Mesendoderm (in vitro differentiated cells): ENCODE measurements at regions not wholly inside any gene's neighbourhood (a gene's known extent, or its start where the extent isn't known, plus 50 kb on each side); places are given as distances from the start of the nearest gene placed in this dataset.
A peak's percentile ranks its signal among the peaks of the same experiment; 100 is the strongest.

Source experiments
- DNase-seq: peaks from one replicate; pipeline ENCODE4 v3.0.0; 2013
- H2AK5ac ChIP-seq: 2 replicates; pipeline ENCODE4 v1.6.1; 2013; ENCODE audit warnings: low read length, inconsistent platforms
- H2BK120ac ChIP-seq: 2 replicates; pipeline ENCODE4 v1.6.1; 2013; ENCODE audit warnings: low read depth, mild to moderate bottlenecking, low read length, moderate library complexity, mixed read lengths
- H2BK15ac ChIP-seq: replicated peaks from 2 replicates; pipeline ENCODE4 v1.6.1; 2013; ENCODE audit warnings: low read depth, mild to moderate bottlenecking, moderate library complexity
- H2BK5ac ChIP-seq: 2 replicates; pipeline ENCODE4 v1.6.1; 2013; ENCODE audit warnings: low read length, inconsistent platforms
- H3K18ac ChIP-seq: 2 replicates; pipeline ENCODE4 v1.6.1; 2013; ENCODE audit warnings: mild to moderate bottlenecking, low read length, mixed read lengths
- H3K23ac ChIP-seq: one replicate; pipeline ENCODE4 v1.6.1; 2013; ENCODE audit warnings: low read length
- H3K27ac ChIP-seq: 2 replicates; pipeline ENCODE4 v1.5.1; 2013; ENCODE audit warnings: low read depth, mild to moderate bottlenecking, inconsistent platforms, low read length, moderate library complexity
- H3K27me3 ChIP-seq: 2 replicates; pipeline ENCODE4 v1.6.1; 2013; ENCODE audit warnings: low read length, control low read depth, mild to moderate bottlenecking, inconsistent platforms; ENCODE audit not compliant: insufficient read depth, poor library complexity
- H3K36me3 ChIP-seq: 2 replicates; pipeline ENCODE4 v1.6.1; 2013; ENCODE audit warnings: low read length, inconsistent platforms; ENCODE audit not compliant: control insufficient read depth, insufficient read depth
- H3K4ac ChIP-seq: one replicate; pipeline ENCODE4 v1.6.1; 2013; ENCODE audit warnings: low read depth, mild to moderate bottlenecking, low read length, moderate library complexity
- H3K4me1 ChIP-seq: 2 replicates; pipeline ENCODE4 v1.6.1; 2013; ENCODE audit warnings: low read depth, low read length, inconsistent platforms; ENCODE audit not compliant: control insufficient read depth
- H3K4me2 ChIP-seq: 2 replicates; pipeline ENCODE4 v1.6.1; 2013; ENCODE audit warnings: low read length
- H3K4me3 ChIP-seq: 2 replicates; pipeline ENCODE4 v1.5.1; 2013; ENCODE audit warnings: mild to moderate bottlenecking, low read length
- H3K56ac ChIP-seq: one replicate; pipeline ENCODE4 v1.6.1; 2013; ENCODE audit warnings: low read length
- H3K79me1 ChIP-seq: 2 replicates; pipeline ENCODE4 v1.6.1; 2013; ENCODE audit warnings: low read length, inconsistent platforms
- H3K79me2 ChIP-seq: 2 replicates; pipeline ENCODE4 v1.6.1; 2013; ENCODE audit warnings: mild to moderate bottlenecking, low read length; ENCODE audit not compliant: control insufficient read depth, insufficient read depth
- H3K9ac ChIP-seq: 2 replicates; pipeline ENCODE4 v1.6.1; 2013; ENCODE audit warnings: low read length, inconsistent platforms
- H4K5ac ChIP-seq: one replicate; pipeline ENCODE4 v1.6.1; 2013; ENCODE audit warnings: low read length
- H4K8ac ChIP-seq: one replicate; pipeline ENCODE4 v1.6.1; 2013; ENCODE audit warnings: low read depth, mild to moderate bottlenecking, control low read depth, low read length, moderate library complexity
- WGBS: extraction: QIAGEN DNeasy Blood & Tissue Kit; methylation state at CpG from one replicate; pipeline ENCODE4 v1.1.7; 2013; ENCODE audit warnings: low lambda C conversion rate, missing lambda C conversion rate; ENCODE audit not compliant: insufficient coverage; ENCODE audit errors: extremely low coverage; 5-methylcytosine and 5-hydroxymethylcytosine counted together

DNA sequence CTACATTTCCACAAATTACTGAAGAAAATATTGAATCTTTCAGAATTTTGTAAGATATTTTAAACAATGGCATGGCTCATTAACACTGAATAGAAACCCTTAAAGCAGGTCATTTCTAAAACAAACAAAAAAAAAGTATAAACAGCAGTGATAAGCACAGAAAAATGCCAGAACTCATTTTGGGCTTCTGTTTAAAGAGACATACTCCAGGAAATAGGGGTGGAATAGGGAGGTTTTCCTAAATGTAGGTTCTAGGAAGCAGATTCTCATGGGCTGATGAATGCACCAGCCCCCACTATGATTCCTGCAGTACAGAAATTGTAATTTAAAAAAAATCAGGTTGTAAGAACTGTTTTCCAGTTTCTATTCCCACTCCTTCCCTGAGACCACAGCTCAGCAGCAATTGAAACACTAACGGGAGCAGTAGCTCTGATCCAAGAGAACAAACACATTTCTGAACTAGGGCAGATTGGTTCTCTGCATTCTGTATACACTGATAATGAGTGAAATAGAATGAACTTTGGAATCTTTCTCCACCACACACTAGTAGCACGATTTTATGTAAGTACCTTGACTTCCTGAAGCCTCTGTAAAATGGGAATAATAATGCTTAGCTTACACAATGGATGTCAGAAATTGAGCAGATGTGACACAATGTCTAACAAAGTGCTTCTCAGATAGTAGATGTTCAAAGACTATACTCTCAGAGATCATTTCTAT is 115.6 kb upstream of the TMTC1 start:
- H3K9ac ChIP-seq = no peak overlapping the region
- H3K27ac ChIP-seq = no peak overlapping the region
- no peak overlapping the region for H3K56ac ChIP-seq
- no peak overlapping the region for H2AK5ac ChIP-seq
- H3K79me1 ChIP-seq = no peaks in the 10 kb centered on the region
- no peak overlapping the region for H3K4me2 ChIP-seq
- H3K27me3 ChIP-seq = no peaks in the 10 kb centered on the region
- no peak overlapping the region for H2BK120ac ChIP-seq
- no peak overlapping the region for H3K23ac ChIP-seq
- H3K4ac ChIP-seq = no peak overlapping the region
- H3K18ac ChIP-seq = no peak overlapping the region
- H4K8ac ChIP-seq = no peak overlapping the region
- H4K5ac ChIP-seq = no peak overlapping the region
- no peak overlapping the region for H2BK15ac ChIP-seq
- H3K4me1 ChIP-seq = peaks cover 1% of the 10 kb centered on the region
- no peak overlapping the region for H2BK5ac ChIP-seq
- H3K79me2 ChIP-seq = no peaks in the 10 kb centered on the region
- no peak overlapping the region for H3K4me3 ChIP-seq
- no CpG with 5 or more reads among the region's 2 CpGs for WGBS
- no peaks in the 10 kb centered on the region for H3K36me3 ChIP-seq
- no peak for DNase-seq

DNA sequence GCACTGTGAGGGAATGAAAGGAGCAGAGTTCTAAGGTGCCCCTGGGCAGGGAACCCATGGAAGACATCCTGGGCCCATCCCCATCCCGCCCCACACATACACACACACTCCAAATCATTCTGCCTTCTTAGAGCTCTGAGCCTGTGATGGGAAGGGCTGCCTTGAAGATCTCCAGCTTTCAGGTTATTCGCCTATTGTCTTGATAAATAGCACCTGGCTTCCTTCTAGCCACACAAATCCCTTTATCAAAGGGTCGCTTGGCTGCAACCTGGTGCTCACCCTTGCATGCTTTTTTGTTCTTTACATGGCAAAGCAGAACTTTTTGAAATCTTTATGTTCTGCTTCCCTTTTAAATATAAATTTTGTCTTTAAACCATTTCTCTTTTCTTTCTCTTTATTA is 112.2 kb upstream of the TMTC1 start:
- DNase-seq = no peak
- WGBS = no CpG with 5 or more reads among the region's 3 CpGs
- no peak overlapping the region for H3K4me3 ChIP-seq

GRCh38 chr12:29893002-29893401 is 109.3 kb upstream of the TMTC1 start:
- no peak overlapping the region for H3K56ac ChIP-seq
- no peak overlapping the region for H2BK5ac ChIP-seq
- no peaks in the 10 kb centered on the region for H3K27me3 ChIP-seq

More for the DNA sequence above, 112.2 kb upstream of the TMTC1 start:
- Histone ChIP-seq H4K8ac (no peak overlapping the region), H3K9ac (no peak overlapping the region), H3K27me3 (no peaks in the 10 kb centered on the region), H4K5ac (no peak overlapping the region), H3K23ac (peak overlapping the region; percentile 20), H3K4me2 (no peak overlapping the region), H3K79me2 (no peaks in the 10 kb centered on the region), H3K4ac (no peak overlapping the region), H3K18ac (no peak overlapping the region), H3K56ac (no peak overlapping the region), H2AK5ac (no peak overlapping the region), H2BK15ac (no peak overlapping the region), H3K36me3 (no peaks in the 10 kb centered on the region), H3K27ac (no peak overlapping the region), H2BK5ac (no peak overlapping the region), H3K79me1 (no peaks in the 10 kb centered on the region), H3K4me1 (peaks cover 1% of the 10 kb centered on the region), H2BK120ac (no peak overlapping the region)

GRCh38 chr12:29891792-29892191 is 108.0 kb upstream of the TMTC1 start:
- Histone ChIP-seq H2BK120ac (no peak overlapping the region), H3K79me1 (no peaks in the 10 kb centered on the region), H3K4ac (no peak overlapping the region), H3K4me1 (no peaks in the 10 kb centered on the region), H3K56ac (no peak overlapping the region), H3K36me3 (no peaks in the 10 kb centered on the region), H3K9ac (no peak overlapping the region), H3K4me3 (no peak overlapping the region), H2AK5ac (no peak overlapping the region), H3K4me2 (no peak overlapping the region), H2BK15ac (no peak overlapping the region), H3K79me2 (no peaks in the 10 kb centered on the region), H3K27me3 (no peaks in the 10 kb centered on the region), H4K5ac (no peak overlapping the region), H3K27ac (no peak overlapping the region), H2BK5ac (no peak overlapping the region), H3K23ac (no peak overlapping the region), H4K8ac (no peak overlapping the region), H3K18ac (no peak overlapping the region)
- no CpG with 5 or more reads among the region's 3 CpGs for WGBS
- DNase-seq = no peak

More at GRCh38 chr12:29893002-29893401, 109.3 kb upstream of the TMTC1 start:
- no peak overlapping the region for H2BK120ac ChIP-seq
- no peaks in the 10 kb centered on the region for H3K79me1 ChIP-seq
- H2BK15ac ChIP-seq = no peak overlapping the region
- no peak overlapping the region for H3K4ac ChIP-seq
- H3K4me2 ChIP-seq = no peak overlapping the region
- H4K8ac ChIP-seq = no peak overlapping the region
- no peak overlapping the region for H3K23ac ChIP-seq
- no peaks in the 10 kb centered on the region for H3K36me3 ChIP-seq
- no peak overlapping the region for H3K27ac ChIP-seq
- no peak overlapping the region for H2AK5ac ChIP-seq
- H4K5ac ChIP-seq = no peak overlapping the region
- no peak for DNase-seq
- no peak overlapping the region for H3K18ac ChIP-seq
- no peak overlapping the region for H3K9ac ChIP-seq
- no peaks in the 10 kb centered on the region for H3K79me2 ChIP-seq
- no peak overlapping the region for H3K4me3 ChIP-seq
- no peaks in the 10 kb centered on the region for H3K4me1 ChIP-seq
- no CpG with 5 or more reads among the region's 3 CpGs for WGBS

DNA sequence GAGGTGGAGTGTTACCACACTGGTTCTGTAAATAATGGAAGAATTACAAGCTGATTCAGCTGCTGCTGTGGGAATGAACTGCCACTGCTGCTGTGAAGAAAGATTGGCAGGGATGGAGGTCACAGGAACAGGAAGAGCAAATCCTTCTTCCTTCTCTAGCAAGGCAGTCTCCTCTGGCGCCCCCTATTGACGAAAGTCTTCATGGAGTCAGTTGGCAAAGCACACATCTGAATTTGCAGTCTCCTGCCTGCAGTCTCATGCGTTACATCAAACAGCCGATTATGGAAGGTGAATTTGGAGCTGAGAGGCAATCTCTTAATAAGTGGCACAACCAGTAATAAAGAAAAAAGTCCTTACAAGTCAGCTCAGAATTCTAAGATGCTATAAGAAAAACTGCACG is 106.0 kb upstream of the TMTC1 start:
- peak; percentile 89 for DNase-seq
- H4K8ac ChIP-seq = no peak overlapping the region
- H2AK5ac ChIP-seq = no peak overlapping the region
- no peak overlapping the region for H3K56ac ChIP-seq
- no peak overlapping the region for H3K18ac ChIP-seq
- H3K79me1 ChIP-seq = no peaks in the 10 kb centered on the region
- H3K9ac ChIP-seq = no peak overlapping the region
- H3K4ac ChIP-seq = no peak overlapping the region
- no peaks in the 10 kb centered on the region for H3K79me2 ChIP-seq
- H3K4me3 ChIP-seq = no peak overlapping the region
- no peaks in the 10 kb centered on the region for H3K36me3 ChIP-seq
- H3K27ac ChIP-seq = no peak overlapping the region
- no peak overlapping the region for H4K5ac ChIP-seq
- H3K23ac ChIP-seq = no peak overlapping the region
- H2BK120ac ChIP-seq = no peak overlapping the region
- H3K27me3 ChIP-seq = no peaks in the 10 kb centered on the region
- no peaks in the 10 kb centered on the region for H3K4me1 ChIP-seq
- no peak overlapping the region for H2BK5ac ChIP-seq
- H3K4me2 ChIP-seq = no peak overlapping the region
- WGBS = no CpG with 5 or more reads among the region's 5 CpGs
- no peak overlapping the region for H2BK15ac ChIP-seq

DNA sequence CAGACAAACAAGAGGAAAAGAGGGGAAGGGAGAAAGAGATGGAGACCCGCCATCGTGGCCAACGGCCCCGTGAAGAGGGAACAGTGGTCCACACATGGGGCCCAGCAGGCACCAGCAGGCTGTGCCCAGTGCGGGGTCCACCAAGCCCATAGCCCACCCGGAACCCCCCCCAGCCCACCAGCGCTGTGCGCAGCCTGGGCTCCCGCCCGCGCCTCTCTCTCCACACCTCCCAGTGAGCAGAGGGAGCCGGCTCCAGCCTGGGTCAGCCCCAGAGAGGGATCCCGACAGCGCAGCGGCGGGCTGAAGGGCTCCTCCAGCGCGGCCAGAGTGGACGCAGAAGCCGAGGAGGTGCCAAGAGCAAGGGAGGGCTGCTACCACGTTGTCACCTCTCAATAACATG is 105.0 kb upstream of the TMTC1 start:
- no CpG with 5 or more reads among the region's 21 CpGs for WGBS
- no peak overlapping the region for H3K18ac ChIP-seq
- H4K8ac ChIP-seq = no peak overlapping the region
- no peak overlapping the region for H2BK5ac ChIP-seq
- no peaks in the 10 kb centered on the region for H3K36me3 ChIP-seq
- no peak overlapping the region for H3K4me3 ChIP-seq
- H3K23ac ChIP-seq = no peak overlapping the region
- H3K27me3 ChIP-seq = no peaks in the 10 kb centered on the region
- no peak overlapping the region for H3K56ac ChIP-seq
- H2BK15ac ChIP-seq = no peak overlapping the region
- no peak overlapping the region for H3K4me2 ChIP-seq
- H3K9ac ChIP-seq = no peak overlapping the region
- H3K4me1 ChIP-seq = no peaks in the 10 kb centered on the region
- H3K79me1 ChIP-seq = no peaks in the 10 kb centered on the region
- DNase-seq = no peak
- H2AK5ac ChIP-seq = no peak overlapping the region
- H3K4ac ChIP-seq = no peak overlapping the region
- no peaks in the 10 kb centered on the region for H3K79me2 ChIP-seq
- no peak overlapping the region for H2BK120ac ChIP-seq
- no peak overlapping the region for H4K5ac ChIP-seq
- H3K27ac ChIP-seq = no peak overlapping the region
